Thoracic aorta (tissue), 2 donors: ENCODE measurements at regions not wholly inside any gene's neighbourhood (a gene's known extent, or its start where the extent isn't known, plus 50 kb on each side); places are given as distances from the start of the nearest gene placed in this dataset.

Source experiments
- ATAC-seq: fragments of 150-250 bp; one replicate; pipeline ENCODE4 v1.8.0; 2017; ENCODE audit warnings: low read depth; ENCODE audit not compliant: insufficient number of reproducible peaks, low FRiP score
- DNase-seq: peaks from one replicate; pipeline ENCODE4 v3.0.0-alpha.2; 2020; ENCODE audit warnings: low spot score
- H3K27ac ChIP-seq, 2 donors: fragments of 200-600 bp; sonication (generic); 1 replicate in 1 of 2; 2 replicates in 1 of 2; pipeline ENCODE4 v1.5.1; 2016; ENCODE audit warnings: mild to moderate bottlenecking in 2 of 2, moderate library complexity in 2 of 2
- H3K27me3 ChIP-seq: fragments of 200-600 bp; sonication (generic); replicated peaks from 2 replicates; pipeline ENCODE4 v1.6.0; 2016; ENCODE audit warnings: mild to moderate bottlenecking; ENCODE audit not compliant: insufficient read depth
- H3K36me3 ChIP-seq: fragments of 200-600 bp; sonication (generic); one replicate; pipeline ENCODE4 v1.5.1; 2016
- H3K4me1 ChIP-seq, 2 donors: fragments of 200-600 bp; sonication (generic); 1 replicate in 1 of 2; 2 replicates in 1 of 2; pipeline versions ENCODE4 v1.5.1 to v1.6.0; 2016; ENCODE audit warnings: low read depth in 2 of 2, mild to moderate bottlenecking in 1 of 2; ENCODE audit not compliant: control insufficient read depth in 1 of 2
- H3K4me3 ChIP-seq: fragments of 200-600 bp; sonication (generic); 2 replicates; pipeline ENCODE4 v1.5.1; 2016; ENCODE audit warnings: mild to moderate bottlenecking
- H3K9me3 ChIP-seq: fragments of 200-600 bp; sonication (generic); 2 replicates; pipeline ENCODE4 v1.5.1; 2016
- TF ChIP-seq, protein P1 (sequence below): fragments of 200-600 bp; sonication (generic); IDR thresholded peaks from one replicate; pipeline ENCODE4 v1.5.1; 2019; ENCODE audit warnings: antibody characterized with exemption

- no peak for ATAC-seq
- no peaks in the 10 kb centered on the region for H3K4me1 ChIP-seq
These were observed 244.8 kb downstream of the TSHZ3 start for GRCh38 chr19:31104451-31104850.

DNA sequence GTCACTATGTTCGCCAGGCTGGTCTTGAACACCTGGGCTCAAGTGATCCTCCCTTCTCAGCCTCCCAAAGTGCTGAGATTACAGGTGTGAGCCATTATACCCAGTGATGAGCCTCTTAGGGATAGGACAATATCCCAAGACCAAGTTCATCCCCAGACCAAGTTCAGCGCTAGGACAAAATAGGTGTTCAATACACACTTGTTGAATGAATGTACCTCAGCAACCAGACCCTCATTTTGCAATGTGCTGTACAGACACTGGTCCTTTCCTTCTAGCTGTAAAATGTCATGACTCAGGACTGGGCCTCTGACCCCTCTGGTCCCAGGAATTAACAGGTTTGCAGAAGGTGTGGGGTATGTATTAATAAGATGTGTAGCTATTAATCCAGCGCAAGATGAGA, 246.0 kb downstream of the TSHZ3 start:
- Histone ChIP-seq H3K9me3 (no peaks in the 10 kb centered on the region), H3K4me3 (no peak overlapping the region), H3K27ac (no peak overlapping the region), H3K4me1 (no peaks in the 10 kb centered on the region), H3K36me3 (no peaks in the 10 kb centered on the region), H3K27me3 (no peaks in the 10 kb centered on the region)
- TF ChIP-seq, protein P1, sequence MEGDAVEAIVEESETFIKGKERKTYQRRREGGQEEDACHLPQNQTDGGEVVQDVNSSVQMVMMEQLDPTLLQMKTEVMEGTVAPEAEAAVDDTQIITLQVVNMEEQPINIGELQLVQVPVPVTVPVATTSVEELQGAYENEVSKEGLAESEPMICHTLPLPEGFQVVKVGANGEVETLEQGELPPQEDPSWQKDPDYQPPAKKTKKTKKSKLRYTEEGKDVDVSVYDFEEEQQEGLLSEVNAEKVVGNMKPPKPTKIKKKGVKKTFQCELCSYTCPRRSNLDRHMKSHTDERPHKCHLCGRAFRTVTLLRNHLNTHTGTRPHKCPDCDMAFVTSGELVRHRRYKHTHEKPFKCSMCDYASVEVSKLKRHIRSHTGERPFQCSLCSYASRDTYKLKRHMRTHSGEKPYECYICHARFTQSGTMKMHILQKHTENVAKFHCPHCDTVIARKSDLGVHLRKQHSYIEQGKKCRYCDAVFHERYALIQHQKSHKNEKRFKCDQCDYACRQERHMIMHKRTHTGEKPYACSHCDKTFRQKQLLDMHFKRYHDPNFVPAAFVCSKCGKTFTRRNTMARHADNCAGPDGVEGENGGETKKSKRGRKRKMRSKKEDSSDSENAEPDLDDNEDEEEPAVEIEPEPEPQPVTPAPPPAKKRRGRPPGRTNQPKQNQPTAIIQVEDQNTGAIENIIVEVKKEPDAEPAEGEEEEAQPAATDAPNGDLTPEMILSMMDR = no peak
- no peak for DNase-seq
- no peak for ATAC-seq

More at GRCh38 chr19:31104451-31104850, 244.8 kb downstream of the TSHZ3 start:
- no peaks in the 10 kb centered on the region for H3K27me3 ChIP-seq
- no peak overlapping the region for H3K27ac ChIP-seq
- H3K9me3 ChIP-seq = no peaks in the 10 kb centered on the region
- H3K36me3 ChIP-seq = no peaks in the 10 kb centered on the region
- DNase-seq = no peak
- H3K4me3 ChIP-seq = no peak overlapping the region
- TF ChIP-seq, protein P1 = no peak

- H3K4me3 ChIP-seq = no peak overlapping the region
- no peak for ATAC-seq
- H3K27me3 ChIP-seq = no peaks in the 10 kb centered on the region
- H3K27ac ChIP-seq = no peak overlapping the region
- no peaks in the 10 kb centered on the region for H3K9me3 ChIP-seq
- no peaks in the 10 kb centered on the region for H3K4me1 ChIP-seq
- no peak for DNase-seq
- no peaks in the 10 kb centered on the region for H3K36me3 ChIP-seq
- TF ChIP-seq, protein P1 = no peak
These were observed 246.6 kb downstream of the TSHZ3 start for GRCh38 chr19:31102674-31103073.

DNA sequence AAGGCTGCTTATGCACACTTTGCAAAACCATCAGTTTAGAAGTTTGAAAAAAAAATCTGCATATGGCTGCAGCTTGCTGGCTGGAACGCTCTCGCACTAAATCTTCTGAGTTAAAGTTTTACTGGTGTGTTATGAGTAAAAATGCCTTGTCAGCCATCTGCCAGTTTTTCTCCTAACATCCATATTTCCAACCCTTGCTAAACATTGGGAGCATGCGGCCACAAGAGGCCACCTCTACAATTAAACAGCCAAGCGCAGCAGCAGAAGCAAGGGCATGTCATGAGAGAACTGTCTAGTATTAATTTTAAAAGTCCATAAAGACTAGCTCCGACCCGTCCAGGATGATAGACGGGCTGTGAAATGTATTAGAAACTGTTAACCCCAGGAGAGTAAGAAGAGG, 248.3 kb downstream of the TSHZ3 start:
- TF ChIP-seq, protein P1 = no peak
- Histone ChIP-seq H3K9me3 (no peaks in the 10 kb centered on the region), H3K4me3 (no peak overlapping the region), H3K27me3 (no peaks in the 10 kb centered on the region), H3K36me3 (no peaks in the 10 kb centered on the region), H3K4me1 (no peaks in the 10 kb centered on the region), H3K27ac (no peak overlapping the region)
- ATAC-seq = no peak
- no peak for DNase-seq

DNA sequence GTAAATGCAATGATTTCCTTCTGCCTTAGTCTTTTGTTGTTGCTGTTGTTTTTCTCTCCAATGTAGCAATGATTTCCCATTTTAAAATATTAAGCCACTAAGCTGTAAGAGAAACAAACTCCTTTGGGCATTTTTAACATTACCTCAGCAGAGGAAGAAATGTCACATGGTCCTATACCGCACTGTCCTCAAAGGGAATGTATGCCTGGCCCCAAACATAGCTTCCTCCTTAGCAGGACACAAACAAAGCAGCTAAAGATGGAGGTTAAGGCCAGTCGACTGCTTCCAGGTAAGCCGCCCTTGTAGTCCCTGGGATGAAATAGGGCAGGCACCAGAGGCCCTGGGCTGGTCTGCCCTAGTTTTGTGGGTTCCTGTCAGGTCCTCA, 249.0 kb downstream of the TSHZ3 start:
- no peaks in the 10 kb centered on the region for H3K36me3 ChIP-seq
- H3K4me1 ChIP-seq = no peaks in the 10 kb centered on the region
- no peaks in the 10 kb centered on the region for H3K27me3 ChIP-seq
- TF ChIP-seq, protein P1 = no peak
- H3K9me3 ChIP-seq = no peaks in the 10 kb centered on the region
- DNase-seq (no peak), ATAC-seq (no peak)
- H3K27ac ChIP-seq = no peak overlapping the region
- no peak overlapping the region for H3K4me3 ChIP-seq
